ENCODE measurements at regions not wholly inside any gene's neighbourhood (a gene's known extent, or its start where the extent isn't known, plus 50 kb on each side); places are given as distances from the start of the nearest gene placed in this dataset.

- no peak for TF ChIP-seq ZNF384 (IDR thresholded peaks at IDR 0.05)
- TF ChIP-seq NFRKB (IDR thresholded peaks at IDR 0.05) = no peak
- TF ChIP-seq FOXM1 (IDR thresholded peaks at IDR 0.05; ENCODE audit: borderline replicate concordance) = no peak
- TF ChIP-seq FOXK2 (IDR thresholded peaks at IDR 0.05) = no peak
- no peak for TF ChIP-seq SP1 (IDR thresholded peaks at IDR 0.05)
- TF ChIP-seq SUZ12 (IDR thresholded peaks at IDR 0.05) = no peak
- no peak for TF ChIP-seq BHLHE40 (IDR thresholded peaks at IDR 0.05; ENCODE audit: borderline replicate concordance)
- no peak for TF ChIP-seq LEF1 (IDR thresholded peaks at IDR 0.05; ENCODE audit: borderline replicate concordance)
- TF ChIP-seq CTBP1 (IDR thresholded peaks at IDR 0.05; ENCODE audit: borderline replicate concordance) = no peak
- TF ChIP-seq PKNOX1 (IDR thresholded peaks at IDR 0.05) = no peak
- TF ChIP-seq TARDBP (IDR thresholded peaks at IDR 0.05) = no peak
Observed at GRCh38 chr7:113751547-113751946, 167.3 kb downstream of the PPP1R3A start.

Data from HEK293T (cell line).